ENCODE measurements at regions not wholly inside any gene's neighbourhood (a gene's known extent, or its start where the extent isn't known, plus 50 kb on each side); places are given as distances from the start of the nearest gene placed in this dataset.
"Not testable (repeated sequence)": the region's sequence is repeated elsewhere in the genome, so short reads cannot be mapped to it uniquely, and the experiment has no call there.

DNA sequence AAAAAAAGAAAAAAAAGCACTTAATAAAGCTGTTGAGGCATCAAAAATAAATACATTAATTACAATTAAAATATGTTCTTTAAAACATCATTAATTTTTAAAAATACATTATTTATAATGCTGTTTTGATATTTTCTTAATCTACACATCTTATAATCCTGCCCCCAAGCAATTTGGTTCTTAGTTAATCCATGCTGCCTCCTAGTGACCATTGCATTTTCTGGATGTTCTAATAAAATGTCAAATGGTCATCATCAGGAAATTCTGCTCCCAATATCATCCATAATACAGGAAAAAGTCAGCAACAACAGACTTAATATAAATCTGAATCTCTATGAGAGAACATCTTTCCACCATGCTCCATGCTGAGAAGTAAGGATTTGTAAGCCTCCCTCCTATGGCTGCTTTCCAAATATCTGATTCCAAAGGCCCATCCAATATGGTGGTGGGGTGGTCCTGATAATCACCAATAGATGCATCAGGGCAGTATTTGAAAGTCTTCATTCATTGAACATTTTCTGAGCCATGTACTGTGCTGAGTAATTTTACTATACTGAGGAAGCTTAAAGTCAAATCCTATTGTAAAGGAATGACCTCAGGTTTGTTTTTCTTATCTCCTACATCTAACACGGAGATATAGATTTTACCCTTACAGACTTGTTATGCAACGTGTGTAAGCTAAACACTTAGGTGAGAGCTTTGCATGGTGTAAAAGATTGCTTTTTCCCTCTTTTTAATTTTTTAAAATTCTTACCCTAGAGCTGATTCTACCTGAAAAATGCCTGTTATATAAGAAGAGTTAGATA, 124.7 kb upstream of the BMAL1 start:
- peaks cover 0 to 9% (median 0%) of the 10 kb centered on the region in 4 donors for H3K9me3 ChIP-seq
- no peak for DNase-seq (ENCODE audit: extremely low spot score)
- H3K27ac ChIP-seq (replicated peaks in 1 of 4) = no peak overlapping the region
- peaks cover 0 to 6% (median 0%) of the 10 kb centered on the region in 4 donors for H3K4me1 ChIP-seq
- WGBS = 35% methylated on average over 2 of the region's 2 CpGs
- H3K4me3 ChIP-seq = no peak overlapping the region
- no peaks in the 10 kb centered on the region for H3K36me3 ChIP-seq
- intact Hi-C loops (cut with DNase I) = loop anchor here (10.0 kb wide), 1 partner anchor 188 kb away; no protein-coding TSS in a partner anchor
- no peaks in the 10 kb centered on the region for H3K27me3 ChIP-seq
- TF ChIP-seq, protein P1, sequence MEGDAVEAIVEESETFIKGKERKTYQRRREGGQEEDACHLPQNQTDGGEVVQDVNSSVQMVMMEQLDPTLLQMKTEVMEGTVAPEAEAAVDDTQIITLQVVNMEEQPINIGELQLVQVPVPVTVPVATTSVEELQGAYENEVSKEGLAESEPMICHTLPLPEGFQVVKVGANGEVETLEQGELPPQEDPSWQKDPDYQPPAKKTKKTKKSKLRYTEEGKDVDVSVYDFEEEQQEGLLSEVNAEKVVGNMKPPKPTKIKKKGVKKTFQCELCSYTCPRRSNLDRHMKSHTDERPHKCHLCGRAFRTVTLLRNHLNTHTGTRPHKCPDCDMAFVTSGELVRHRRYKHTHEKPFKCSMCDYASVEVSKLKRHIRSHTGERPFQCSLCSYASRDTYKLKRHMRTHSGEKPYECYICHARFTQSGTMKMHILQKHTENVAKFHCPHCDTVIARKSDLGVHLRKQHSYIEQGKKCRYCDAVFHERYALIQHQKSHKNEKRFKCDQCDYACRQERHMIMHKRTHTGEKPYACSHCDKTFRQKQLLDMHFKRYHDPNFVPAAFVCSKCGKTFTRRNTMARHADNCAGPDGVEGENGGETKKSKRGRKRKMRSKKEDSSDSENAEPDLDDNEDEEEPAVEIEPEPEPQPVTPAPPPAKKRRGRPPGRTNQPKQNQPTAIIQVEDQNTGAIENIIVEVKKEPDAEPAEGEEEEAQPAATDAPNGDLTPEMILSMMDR (IDR thresholded peaks at IDR 0.05) = peak in 2 of 3 experiments; percentile 6 to 24
- TF ChIP-seq EP300 (IDR thresholded peaks at IDR 0.05) (no peak), POLR2A (IDR thresholded peaks at IDR 0.05; ENCODE audit: low read depth) (no peak)

DNA sequence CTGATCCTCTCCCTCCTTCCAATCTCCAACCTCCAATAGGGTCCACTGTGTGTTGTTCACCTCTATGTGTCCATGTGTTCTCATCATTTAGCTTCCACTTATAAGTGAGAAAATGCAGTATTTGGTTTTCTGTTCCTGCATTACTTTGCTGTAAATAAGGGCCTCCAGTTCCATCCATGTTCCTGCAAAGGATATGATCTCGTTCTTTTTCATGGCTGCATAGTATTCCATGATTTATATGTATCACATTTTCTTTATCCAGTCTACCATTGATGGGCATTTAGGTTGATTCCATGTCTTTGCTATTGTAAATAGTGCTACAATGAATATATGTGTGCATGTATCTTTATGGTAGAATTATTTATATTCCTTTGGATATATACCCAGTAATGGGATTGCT, 123.2 kb upstream of the BMAL1 start:
- not testable (repeated sequence) for H3K9me3 ChIP-seq; H3K27ac ChIP-seq (replicated peaks in 1 of 4); DNase-seq (ENCODE audit: extremely low spot score); H3K4me3 ChIP-seq; H3K36me3 ChIP-seq; H3K4me1 ChIP-seq; H3K27me3 ChIP-seq
- 72% methylated on average over 1 of the region's 1 CpG for WGBS
- intact Hi-C loops (cut with DNase I) = loop anchor here (10.0 kb wide), 1 partner anchor 190 kb away; no protein-coding TSS in a partner anchor

DNA sequence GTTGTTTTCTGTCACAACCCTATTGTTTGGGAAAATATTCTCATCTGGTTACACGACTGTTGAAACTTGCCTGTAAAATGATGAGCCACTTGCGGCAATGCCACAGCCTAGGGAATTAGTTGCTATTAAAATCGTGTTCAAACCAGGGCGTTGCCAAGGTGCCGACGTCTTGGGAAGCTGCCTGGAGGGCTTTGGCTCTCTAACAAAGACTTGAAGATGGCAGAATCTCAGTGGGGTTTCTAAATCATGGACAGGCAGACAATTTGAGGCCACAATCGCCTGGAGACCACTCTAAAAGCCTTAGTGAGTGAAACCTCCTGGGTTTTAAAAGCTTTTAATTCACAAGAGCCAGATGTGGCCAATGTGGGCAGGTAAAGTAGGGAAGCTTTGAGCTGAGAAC, 117.2 kb upstream of the BMAL1 start:
- TF ChIP-seq POLR2A (IDR thresholded peaks at IDR 0.05; ENCODE audit: low read depth) (no peak), POLR2AphosphoS5 (IDR thresholded peaks at IDR 0.05) (no peak), EP300 (IDR thresholded peaks at IDR 0.05) (no peak)
- TF ChIP-seq, protein P1 (IDR thresholded peaks at IDR 0.05) = no peak
- Histone ChIP-seq H3K36me3 (no peaks in the 10 kb centered on the region), H3K4me3 (no peak overlapping the region), H3K27me3 (no peaks in the 10 kb centered on the region), H3K27ac (replicated peaks in 1 of 4) (no peak overlapping the region), H3K4me1 (no peaks in the 10 kb centered on the region), H3K9me3 (peaks cover 0 to 9% (median 0%) of the 10 kb centered on the region in 4 donors)
- WGBS = 68% methylated on average over 7 of the region's 7 CpGs
- DNase-seq (ENCODE audit: extremely low spot score) = no peak
- intact Hi-C loops (cut with DNase I) = no loop called here

DNA sequence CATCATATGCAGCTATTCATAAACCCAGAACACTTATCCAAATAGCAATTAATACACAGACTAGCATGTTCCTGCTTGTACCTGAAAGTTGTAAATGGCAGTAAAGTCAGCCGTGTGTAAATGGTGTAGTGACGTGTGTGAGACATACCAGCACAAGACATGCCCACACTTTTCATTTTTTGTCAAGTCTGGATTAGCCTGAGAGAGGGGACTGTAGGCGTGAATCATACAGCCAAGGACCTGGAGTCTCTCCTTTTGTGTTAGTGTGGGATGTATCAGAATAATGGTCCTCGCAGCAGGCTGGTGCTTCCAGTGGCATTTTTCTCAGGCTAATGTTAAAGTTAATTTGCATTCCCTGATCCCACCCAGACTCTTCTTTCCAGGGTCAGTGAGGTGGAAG, 116.8 kb upstream of the BMAL1 start:
- Histone ChIP-seq H3K36me3 (no peaks in the 10 kb centered on the region), H3K9me3 (peaks cover 0 to 6% (median 0%) of the 10 kb centered on the region in 4 donors), H3K4me1 (no peaks in the 10 kb centered on the region), H3K27me3 (no peaks in the 10 kb centered on the region), H3K27ac (replicated peaks in 1 of 4) (no peak overlapping the region), H3K4me3 (no peak overlapping the region)
- no peak for DNase-seq (ENCODE audit: extremely low spot score)
- WGBS = 63% methylated on average over 4 of the region's 4 CpGs
- intact Hi-C loops (cut with DNase I) = no loop called here
- TF ChIP-seq EP300 (IDR thresholded peaks at IDR 0.05) (no peak), POLR2A (IDR thresholded peaks at IDR 0.05; ENCODE audit: low read depth) (no peak), POLR2AphosphoS5 (IDR thresholded peaks at IDR 0.05) (no peak)
- TF ChIP-seq, protein P1 (IDR thresholded peaks at IDR 0.05) = no peak

DNA sequence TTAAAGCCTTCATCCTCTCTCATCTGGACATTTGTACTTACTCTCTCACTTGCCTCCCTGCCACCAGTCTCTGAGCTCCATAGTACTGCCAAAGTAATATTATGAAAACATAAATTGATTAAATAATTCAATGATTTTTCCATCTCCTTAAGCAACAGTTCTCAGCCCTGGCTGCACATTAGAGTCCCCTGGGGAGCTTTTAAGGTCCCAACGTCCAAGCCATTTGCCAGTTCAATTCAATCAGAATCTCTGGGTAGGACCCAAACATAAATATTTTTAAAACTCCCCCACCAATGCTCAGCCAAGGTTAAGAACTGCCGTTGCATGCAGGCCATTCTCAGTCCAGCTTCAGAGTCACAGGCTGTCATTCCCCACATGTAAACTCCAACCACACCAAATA, 114.4 kb upstream of the BMAL1 start:
- H3K27me3 ChIP-seq = no peaks in the 10 kb centered on the region
- H3K27ac ChIP-seq (replicated peaks in 1 of 4) = no peak overlapping the region
- H3K4me1 ChIP-seq = no peaks in the 10 kb centered on the region
- intact Hi-C loops (cut with DNase I) = no loop called here
- 66% methylated on average over 2 of the region's 2 CpGs for WGBS
- no peak overlapping the region for H3K4me3 ChIP-seq
- TF ChIP-seq POLR2A (IDR thresholded peaks at IDR 0.05; ENCODE audit: low read depth) (no peak), EP300 (IDR thresholded peaks at IDR 0.05) (no peak), POLR2AphosphoS5 (IDR thresholded peaks at IDR 0.05) (no peak)
- TF ChIP-seq, protein P1 (IDR thresholded peaks at IDR 0.05) = no peak
- H3K36me3 ChIP-seq = no peaks in the 10 kb centered on the region
- no peaks in the 10 kb centered on the region for H3K9me3 ChIP-seq
- peak; percentile 77 for DNase-seq (ENCODE audit: extremely low spot score)
